Erythroblast (primary cell): ENCODE measurements at regions not wholly inside any gene's neighbourhood (a gene's known extent, or its start where the extent isn't known, plus 50 kb on each side); places are given as distances from the start of the nearest gene placed in this dataset.

Source experiments
- DNase-seq, 2 experiments: peaks; one replicate each; lab custom pipeline; 2025; lab: John Stamatoyannopoulos, UW
- GATA1 ChIP-seq: IDR thresholded peaks from 2 replicates; pipeline ENCODE4 v1.6.1; 2011; ENCODE audit warnings: low read depth, mild to moderate bottlenecking, control low read depth, low read length, moderate library complexity
- POLR2A ChIP-seq: IDR thresholded peaks from 2 replicates; pipeline ENCODE4 v1.6.1; 2011; ENCODE audit warnings: mild to moderate bottlenecking, low read length

GRCh38 chr2:54020793-54021414 is 50.1 kb upstream of the PSME4 start:
- DNase-seq = no peak
- TF ChIP-seq GATA1 = no peak
- no peak for TF ChIP-seq POLR2A
